HG03457 (cell line): ENCODE measurements at regions not wholly inside any gene's neighbourhood (a gene's known extent, or its start where the extent isn't known, plus 50 kb on each side); places are given as distances from the start of the nearest gene placed in this dataset.
"Not testable (repeated sequence)": the region's sequence is repeated elsewhere in the genome, so short reads cannot be mapped to it uniquely, and the experiment has no call there.

Experiments
- ATAC-seq: cut with Tn5 transposase; IDR thresholded peaks from one replicate; pipeline ENCODE4 v1.9.1; 2021; ENCODE audit warnings: moderate number of reproducible peaks; ENCODE audit not compliant: unreplicated experiment

GRCh38 chr2:161046876-161047275, 113.4 kb upstream of the TANK start:
- ATAC-seq: no peak

GRCh38 chr2:161048317-161048716, 111.9 kb upstream of the TANK start:
- ATAC-seq: no peak

DNA sequence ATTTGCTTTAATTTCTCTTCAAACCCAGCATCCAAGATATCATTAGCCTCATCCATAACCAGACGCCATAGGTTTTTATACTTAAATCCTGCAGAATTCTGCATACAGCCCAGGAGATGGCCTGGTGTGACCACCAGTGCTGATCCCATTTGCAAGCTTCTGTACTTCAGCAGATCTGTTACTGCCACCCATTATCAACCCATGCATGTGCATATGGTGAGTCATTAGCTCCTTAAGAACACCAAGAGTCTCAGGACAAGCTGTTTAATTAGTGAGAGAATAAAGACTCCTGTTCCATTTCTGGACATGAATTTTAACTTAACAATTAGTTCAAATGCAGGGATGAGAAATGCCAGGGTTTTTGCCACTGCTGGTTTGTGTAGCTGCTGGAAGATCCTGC, 110.7 kb upstream of the TANK start:
- no peak for ATAC-seq

- ATAC-seq: no peak
These were observed 108.0 kb upstream of the TANK start for GRCh38 chr2:161052214-161052613.

GRCh38 chr2:161055289-161055688, 104.9 kb upstream of the TANK start:
- ATAC-seq: no peak

- ATAC-seq: no peak
These were observed 100.8 kb upstream of the TANK start for GRCh38 chr2:161059388-161059787.

DNA sequence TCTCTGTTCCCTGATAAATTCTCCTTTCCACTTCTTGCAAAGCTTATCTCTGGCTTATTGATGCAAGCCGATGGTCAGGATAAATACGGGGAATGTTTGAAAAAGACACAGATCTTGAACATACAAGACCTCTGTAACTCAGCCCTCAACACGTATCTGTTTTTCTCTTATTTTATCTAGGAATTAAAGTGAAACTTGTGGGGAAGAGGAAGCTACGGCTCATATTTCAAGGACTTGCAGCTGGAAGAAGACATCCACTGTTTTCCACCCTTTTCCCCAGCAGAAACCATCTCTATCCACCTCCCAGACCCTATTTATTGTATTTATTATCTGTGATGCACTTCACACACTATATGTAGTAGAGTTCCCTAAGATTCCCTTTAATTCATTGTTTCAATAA, 98.4 kb upstream of the TANK start:
- no peak for ATAC-seq

DNA sequence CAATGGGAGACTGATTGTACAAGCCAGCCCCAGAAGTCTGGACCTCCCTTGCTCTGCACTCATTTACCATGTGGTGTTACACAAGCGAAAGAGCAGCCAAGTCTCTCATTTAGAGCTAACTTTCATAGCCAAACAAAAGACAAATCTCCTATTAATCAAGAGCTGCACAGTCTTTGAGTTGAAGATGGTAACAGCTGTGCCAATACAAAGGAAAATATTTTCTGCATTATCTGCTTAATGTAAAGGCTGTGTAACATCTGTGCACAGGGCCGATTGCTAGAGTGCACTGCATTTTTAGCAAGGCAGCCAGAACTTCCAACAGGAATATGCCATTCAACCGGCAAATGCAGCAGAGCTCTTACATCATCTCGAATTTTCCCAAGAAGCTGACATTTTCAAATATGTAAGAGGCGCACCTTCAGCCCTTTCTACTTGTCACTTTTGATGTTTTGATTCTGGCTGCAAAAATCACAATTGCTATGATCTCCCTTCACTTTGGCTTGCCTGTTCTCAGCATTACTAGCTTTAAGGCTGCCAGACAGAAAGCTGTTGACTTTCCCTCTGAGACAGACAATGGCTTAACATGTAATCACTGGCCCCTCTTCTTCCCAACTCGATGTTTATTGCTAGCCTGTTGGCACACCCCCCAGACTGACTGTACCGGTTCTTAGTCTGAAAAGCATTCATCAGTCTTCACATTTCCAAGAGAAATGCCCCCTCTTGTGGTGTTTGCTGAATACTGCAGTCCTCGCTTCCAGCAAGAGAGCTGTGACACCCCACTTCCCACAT, 96.9 kb upstream of the TANK start:
- ATAC-seq: peak; percentile 91

- ATAC-seq: peak; percentile 31
These were observed 96.3 kb upstream of the TANK start for GRCh38 chr2:161063946-161064306.

DNA sequence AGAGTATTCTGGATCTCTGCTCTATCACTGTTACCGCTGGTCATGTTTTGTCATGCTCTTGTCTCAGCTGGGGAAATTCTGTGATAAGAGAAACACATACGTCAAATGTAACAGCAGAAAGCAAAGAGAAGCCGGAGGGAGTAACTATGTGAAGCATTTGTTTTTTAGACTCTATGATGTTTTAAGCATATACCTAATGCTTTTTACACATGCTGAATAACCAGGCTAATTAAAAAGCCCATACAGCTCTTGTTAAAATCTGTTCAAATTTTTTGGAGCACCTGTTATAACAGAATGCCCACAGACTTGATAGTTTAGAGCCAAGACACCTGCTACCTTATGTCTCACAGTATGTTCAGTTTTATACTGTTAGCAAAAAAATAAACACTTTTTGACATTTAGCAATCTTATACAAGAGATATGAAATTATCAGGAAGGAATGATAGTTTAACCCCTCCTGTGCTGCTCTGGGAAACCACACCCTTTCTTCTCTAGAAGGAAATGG, 92.3 kb upstream of the TANK start:
- no peak for ATAC-seq

DNA sequence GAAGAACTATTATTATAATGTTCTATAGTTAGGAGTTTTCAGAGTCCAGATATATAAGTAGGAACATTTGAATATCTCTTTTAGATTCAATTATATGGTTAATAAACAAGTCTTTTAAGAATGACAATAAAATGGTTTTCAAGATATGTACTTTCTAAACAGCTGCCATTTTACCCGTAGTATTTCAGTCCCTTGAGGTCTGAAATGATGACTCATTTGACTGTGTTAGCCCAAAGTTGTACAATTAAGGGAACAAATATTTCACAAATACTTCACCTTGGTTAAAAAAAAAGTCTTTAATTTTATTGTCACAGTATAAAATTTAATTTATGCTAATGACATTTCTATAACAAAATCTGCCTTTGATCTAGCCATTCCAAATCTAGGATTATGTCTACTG, 91.6 kb upstream of the TANK start:
- no peak for ATAC-seq

- ATAC-seq: no peak
These were observed 89.3 kb upstream of the TANK start for GRCh38 chr2:161070693-161071479.

GRCh38 chr2:161072436-161072835, 87.8 kb upstream of the TANK start:
- not testable (repeated sequence) for ATAC-seq

DNA sequence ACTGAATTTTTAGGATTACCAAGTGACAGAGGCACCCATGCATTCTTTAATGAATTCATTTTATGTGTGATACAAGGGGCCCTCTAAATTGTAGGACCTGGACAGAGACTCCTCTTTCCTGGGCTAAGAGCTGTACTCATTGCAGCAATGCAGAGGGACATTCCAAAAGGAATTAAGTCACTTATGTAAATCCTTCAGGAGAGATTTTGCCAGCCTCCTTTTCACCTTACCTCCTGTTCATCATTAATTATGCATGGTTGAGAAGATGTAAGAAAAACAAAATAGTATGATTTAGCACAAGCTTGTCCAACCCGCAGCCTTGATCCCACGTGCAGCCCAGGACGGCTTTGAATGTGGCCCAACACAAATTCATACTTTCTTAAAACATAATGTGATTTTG, 84.5 kb upstream of the TANK start:
- ATAC-seq: no peak

DNA sequence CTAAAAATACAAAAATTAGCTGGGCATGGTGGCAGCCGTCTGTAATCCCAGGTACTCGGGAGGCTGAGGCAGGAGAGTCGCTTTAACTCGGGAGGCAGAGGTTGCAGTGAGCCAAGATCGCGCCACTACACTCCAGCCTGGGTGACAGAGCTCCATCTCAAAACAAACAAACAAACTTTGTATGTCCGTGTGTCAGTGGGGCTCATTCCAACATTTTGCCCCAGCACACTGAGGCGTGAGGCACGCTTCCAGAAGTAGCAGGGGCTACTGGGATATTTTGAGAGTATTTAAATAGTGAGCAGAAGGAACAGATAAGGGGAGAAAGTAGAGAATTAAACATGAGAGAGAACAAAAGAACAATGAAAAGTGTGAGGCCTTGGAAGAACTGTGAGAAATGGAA, 83.3 kb upstream of the TANK start:
- no peak for ATAC-seq

GRCh38 chr2:161077367-161078210, 82.6 kb upstream of the TANK start:
- peak; percentile 86 for ATAC-seq

DNA sequence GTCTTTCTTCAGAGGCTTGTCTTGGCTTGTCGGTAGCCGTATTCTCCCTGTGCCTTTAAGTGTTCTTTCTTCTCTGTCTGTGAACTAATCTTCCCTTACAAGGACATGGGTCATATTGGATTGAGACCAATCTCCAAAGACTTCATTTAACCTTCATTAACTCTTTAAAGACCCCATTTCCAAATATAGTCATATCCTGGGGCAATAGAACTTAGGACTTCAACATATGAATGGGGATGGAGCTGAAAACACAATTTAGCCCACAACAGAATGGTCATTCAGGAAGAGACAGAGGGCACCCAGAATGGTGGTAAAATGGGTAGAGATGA, 82.1 kb upstream of the TANK start:
- ATAC-seq: no peak

- ATAC-seq: no peak
These were observed 75.1 kb upstream of the TANK start for GRCh38 chr2:161085149-161085548.

- peak; percentile 90 for ATAC-seq
These were observed 71.4 kb upstream of the TANK start for GRCh38 chr2:161088658-161089350.

GRCh38 chr2:161090411-161090810, 69.8 kb upstream of the TANK start:
- peak; percentile 40 for ATAC-seq

DNA sequence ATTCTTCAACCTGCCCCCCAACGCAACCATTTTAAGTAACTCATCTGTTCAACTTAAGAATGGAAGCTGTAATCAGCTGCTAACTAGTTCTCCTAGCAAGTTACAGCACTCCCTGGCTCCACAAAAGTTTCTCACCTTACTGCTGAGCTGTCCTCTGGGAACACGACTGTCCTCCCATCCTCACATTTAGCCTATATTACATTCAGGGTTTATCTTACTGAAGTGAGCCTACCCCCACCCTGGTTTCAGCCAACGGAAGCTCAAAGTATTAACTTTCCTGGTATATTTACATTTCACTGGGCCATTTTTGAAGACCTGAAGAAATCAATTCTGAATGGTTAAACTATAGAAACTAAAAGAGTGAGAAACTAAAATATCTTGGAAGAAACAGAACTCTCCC, 64.9 kb upstream of the TANK start:
- ATAC-seq: no peak
